K562 (cell line): ENCODE measurements at regions not wholly inside any gene's neighbourhood (a gene's known extent, or its start where the extent isn't known, plus 50 kb on each side); places are given as distances from the start of the nearest gene placed in this dataset.

ENCODE experiments used
- ATAC-seq: fragments of 200-7000 bp; cut with Tn5 transposase; 3 replicates; pipeline ENCODE4 v1.9.1; 2020; ENCODE audit warnings: moderate library complexity
- BruUV-seq: library from RNA; stranded (reverse); fragments of 400-500 nt; replicated peaks from 2 replicates; lab custom pipeline; 2021; lab: Mats Ljungman, UMichigan
- CTCF ChIA-PET: fragments of 300-600 bp; formaldehyde crosslinking; extraction: SDS; loops from one replicate; lab custom pipeline; 2021; ENCODE audit warnings: low intra/inter-chr PET ratio; lab: Yijun Ruan, JAX
- POLR2A ChIA-PET: fragments of 300-600, 350-650 bp; sonication (Branson Sonifier 250); formaldehyde crosslinking; extraction: SDS; loops from one replicate; lab custom pipeline; 2021; ENCODE audit warnings: antibody characterized with exemption, inconsistent platforms; lab: Yijun Ruan, JAX
- DNase-seq, 4 experiments: peaks; one replicate each; pipeline versions ENCODE4 v3.0.0 to v3.0.0-alpha.2; 2011 to 2018; ENCODE audit warnings: low spot score in 3 of 4, mixed read lengths in 3 of 4; ENCODE audit errors: extremely low read depth in 1 of 4
- FAIRE-seq: peaks from 2 replicates; lab custom pipeline; 2011; peaks lifted over from hg19 to GRCh38; lab: Jason Lieb, UNC
- H2AFZ ChIP-seq: 2 replicates; pipeline ENCODE4 v1.6.0; 2011; ENCODE audit warnings: low read depth, low read length, control low read depth, inconsistent platforms
- H3K27ac ChIP-seq: fragments of 200-600 bp; 3 replicates; pipeline ENCODE4 v1.8.0; 2011; ENCODE audit warnings: low read depth, mild to moderate bottlenecking, control low read depth, inconsistent platforms, low read length, moderate library complexity, mixed read lengths; ENCODE audit errors: extremely low read depth
- H3K27me3 ChIP-seq, 2 experiments: fragments of 300-600 bp in 1 of 2; 2 replicates in 1 of 2; 3 replicates in 1 of 2; pipeline versions ENCODE4 v1.6.0 to v1.8.0; 2011; ENCODE audit warnings: inconsistent platforms in 2 of 2, low read length in 2 of 2, mild to moderate bottlenecking in 1 of 2, mixed read lengths in 1 of 2, moderate library complexity in 1 of 2; ENCODE audit not compliant: control insufficient read depth in 2 of 2, insufficient read depth in 2 of 2
- H3K36me3 ChIP-seq: fragments of 300-600 bp; 3 replicates; pipeline ENCODE4 v1.8.0; 2011; ENCODE audit warnings: mild to moderate bottlenecking, low read length, inconsistent platforms; ENCODE audit not compliant: control insufficient read depth, insufficient read depth
- H3K4me1 ChIP-seq, 2 experiments: fragments of 200-600 bp in 1 of 2; replicated peaks in 1 of 2; 2 replicates in 1 of 2; 3 replicates in 1 of 2; pipeline versions ENCODE4 v1.5.1 to v1.8.0; 2011; ENCODE audit warnings: inconsistent platforms in 2 of 2, low read length in 2 of 2, mild to moderate bottlenecking in 1 of 2, mixed read lengths in 1 of 2, moderate library complexity in 1 of 2; ENCODE audit not compliant: control insufficient read depth in 2 of 2, insufficient read depth in 2 of 2
- H3K4me2 ChIP-seq: 2 replicates; pipeline ENCODE4 v1.6.1; 2011; ENCODE audit warnings: low read length, control low read depth, inconsistent platforms, mixed read lengths; ENCODE audit not compliant: insufficient read depth
- H3K4me3 ChIP-seq: fragments of 200-600 bp; sonication (generic), shearing (Covaris generic); 2 replicates; pipeline ENCODE4 v1.5.1; 2016; ENCODE audit warnings: control low read depth, inconsistent platforms
- H3K79me2 ChIP-seq: fragments of 200-600 bp; 3 replicates; pipeline ENCODE4 v1.8.0; 2011; ENCODE audit warnings: low read length, inconsistent platforms; ENCODE audit not compliant: control insufficient read depth, insufficient read depth
- H3K9ac ChIP-seq, 2 experiments: 2 replicates each; pipeline versions ENCODE4 v1.6.0 to v1.6.1; 2011; ENCODE audit warnings: low read depth in 2 of 2, low read length in 2 of 2, control low read depth in 1 of 2, inconsistent platforms in 1 of 2, mild to moderate bottlenecking in 1 of 2, mixed read lengths in 1 of 2; ENCODE audit not compliant: insufficient read depth in 1 of 2
- H3K9me1 ChIP-seq: one replicate; pipeline ENCODE4 v1.6.0; 2011; ENCODE audit warnings: inconsistent platforms, mild to moderate bottlenecking, low read length, moderate library complexity; ENCODE audit not compliant: control insufficient read depth, insufficient read depth
- H3K9me3 ChIP-seq: replicated peaks from 2 replicates; pipeline ENCODE4 v1.5.1; 2011; ENCODE audit warnings: low read depth, low read length, inconsistent platforms; ENCODE audit not compliant: control insufficient read depth, insufficient read depth
- H4K20me1 ChIP-seq: replicated peaks from 2 replicates; pipeline ENCODE4 v1.6.1; 2011; ENCODE audit warnings: low read length, inconsistent platforms, mixed read lengths; ENCODE audit not compliant: control insufficient read depth, insufficient read depth
- CEBPG ChIP-seq, 3 experiments: fragments of 200-800 bp in 1 of 3; sonication (Bioruptor generic) in 1 of 3; sonication (generic) in 1 of 3; formaldehyde crosslinking in 1 of 3; IDR thresholded peaks in 2 of 3; conservative IDR thresholded peaks in 1 of 3; 2 replicates each; pipeline versions ENCODE4 v1.6.1 to v1.8.0; 2016 to 2022; ENCODE audit warnings: missing compliant biosample characterization in 2 of 3, missing genetic modification characterization in 2 of 3, mild to moderate bottlenecking in 1 of 3, missing genetic modification reagents in 1 of 3
- NFATC3 ChIP-seq: fragments of 450-650 bp; IDR thresholded peaks from 2 replicates; pipeline ENCODE4 v1.6.1; 2017; ENCODE audit warnings: mild to moderate bottlenecking
- PHB ChIP-seq: fragments of 250-450 bp; sonication (Bioruptor Pico); IDR thresholded peaks from 2 replicates; pipeline ENCODE4 v1.5.0; 2021
- SPI1 ChIP-seq: IDR thresholded peaks from 2 replicates; pipeline ENCODE4 v1.6.1; 2011; ENCODE audit warnings: low read depth, low read length, control low read depth, borderline replicate concordance
- ZNF212 ChIP-seq: fragments of 450-650 bp; formaldehyde crosslinking; IDR thresholded peaks from 2 replicates; pipeline ENCODE4 v1.4.0; 2020; ENCODE audit warnings: mild to moderate bottlenecking
- WGBS: fragments of 100-300 bp; shearing (Covaris generic); methylation state at CpG from one replicate; pipeline ENCODE4 v1.1.6; 2016; ENCODE audit warnings: low coverage, mixed read lengths; ENCODE audit not compliant: insufficient coverage; ENCODE audit errors: missing lambda C conversion rate; 5-methylcytosine and 5-hydroxymethylcytosine counted together
- in situ Hi-C: fragments of 300-500 bp; cut with MboI; formaldehyde crosslinking; loops from 4 replicates; pipeline ENCODE4 v1.15.0; 2018; ENCODE audit warnings: inconsistent platforms, mixed read lengths
- intact Hi-C: fragments of 100-400 bp; cut with micrococcal nuclease; formaldehyde crosslinking; loops from 2 replicates; pipeline ENCODE4 v1.14.2; 2022
- TF ChIP-seq, protein P1 (sequence below): IDR thresholded peaks from 3 replicates; pipeline ENCODE4 v1.6.1; 2011; ENCODE audit warnings: borderline replicate concordance, mild to moderate bottlenecking; ENCODE audit not compliant: insufficient read length, insufficient read depth
- TF ChIP-seq, protein P2 (sequence below): IDR thresholded peaks from 3 replicates; pipeline ENCODE4 v1.6.1; 2011; ENCODE audit warnings: borderline replicate concordance, mild to moderate bottlenecking, moderate library complexity; ENCODE audit not compliant: insufficient read length; ENCODE audit errors: extremely low read depth
- TF ChIP-seq, protein P3 (sequence below): fragments of 450-650 bp; IDR thresholded peaks from 2 replicates; pipeline ENCODE4 v1.7.0; 2016; ENCODE audit warnings: borderline replicate concordance
- TF ChIP-seq, protein P4 (sequence below): fragments of 250-450 bp; sonication (Bioruptor Pico); IDR thresholded peaks from 2 replicates; pipeline ENCODE4 v1.8.0; 2022; ENCODE audit warnings: moderate library complexity, mild to moderate bottlenecking, inconsistent platforms

DNA sequence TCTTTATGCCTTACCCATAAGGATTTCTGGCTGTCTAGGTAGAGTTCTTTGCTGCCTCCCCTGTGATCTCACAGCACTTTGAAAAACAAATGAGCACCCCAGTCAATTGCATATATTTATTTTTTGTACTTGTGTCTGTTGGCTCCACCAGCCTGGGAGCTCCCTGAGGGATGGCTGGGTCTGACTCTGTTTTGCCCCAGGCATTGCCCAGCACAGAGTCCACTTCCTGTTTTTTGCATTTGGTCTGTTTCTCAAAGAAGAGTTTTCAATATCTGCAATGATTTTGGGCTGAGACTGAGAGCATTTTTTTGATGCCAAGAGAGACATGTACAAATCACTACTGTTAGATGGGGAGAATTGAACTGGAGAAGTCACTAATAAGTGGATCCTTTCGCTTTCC is 125.0 kb downstream of the FOXD2 start:
- Histone ChIP-seq H3K9me3 (no peaks in the 10 kb centered on the region), H3K4me1 (no peaks in the 10 kb centered on the region), H2AFZ (no peak overlapping the region), H4K20me1 (peaks cover 6% of the 10 kb centered on the region; the same call in 1 of the 2 replicates), H3K79me2 (no peaks in the 10 kb centered on the region), H3K4me2 (no peak overlapping the region), H3K27me3 (peaks cover 13 to 40% of the 10 kb centered on the region in 2 experiments), H3K9ac (no peak overlapping the region), H3K4me3 (no peak overlapping the region), H3K27ac (no peak overlapping the region), H3K9me1 (no peaks in the 10 kb centered on the region), H3K36me3 (no peaks in the 10 kb centered on the region)
- WGBS: 10% methylated on average over 1 of the region's 1 CpG
- no TSS peak for BruUV-seq
- intact Hi-C loops: no loop called here
- in situ Hi-C loops: no loop called here
- ChIA-PET POLR2A (no interaction called here), CTCF (no interaction called here)
- no peak for ATAC-seq
- DNase-seq: no peak
- TF ChIP-seq SPI1 (peak; percentile 89), PHB (CRISPR knock-in tag) (no peak)
- no peak for FAIRE-seq

DNA sequence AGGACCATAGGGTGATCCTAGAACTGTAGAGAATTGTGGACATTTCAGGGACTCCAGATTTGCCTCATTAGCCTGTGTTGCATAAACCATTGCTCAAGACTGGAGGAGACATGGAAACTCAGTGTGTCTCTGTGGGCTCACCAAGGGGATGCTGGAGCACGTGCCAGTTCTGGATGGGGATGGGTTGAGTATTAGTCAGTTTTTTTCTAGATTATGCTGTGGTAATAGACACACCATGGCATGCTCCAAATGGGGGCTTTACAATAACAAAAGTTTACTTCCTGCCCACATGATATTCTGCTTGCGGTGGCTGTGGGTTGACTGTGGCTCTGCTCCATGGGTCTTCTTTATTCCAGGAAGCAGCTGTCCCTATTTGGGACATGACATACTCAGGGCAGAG is 125.4 kb downstream of the FOXD2 start:
- intact Hi-C loops (no loop called here), in situ Hi-C loops (no loop called here)
- WGBS: 0% methylated on average over 2 of the region's 2 CpGs
- ATAC-seq: no peak
- Histone ChIP-seq H3K9ac (no peak overlapping the region), H3K27me3 (peaks cover 13 to 42% of the 10 kb centered on the region in 2 experiments), H3K4me3 (no peak overlapping the region), H4K20me1 (peaks cover 6% of the 10 kb centered on the region; the same call in 1 of the 2 replicates), H3K4me1 (no peaks in the 10 kb centered on the region), H3K9me1 (no peaks in the 10 kb centered on the region), H3K36me3 (no peaks in the 10 kb centered on the region), H3K4me2 (no peak overlapping the region), H2AFZ (no peak overlapping the region), H3K9me3 (no peaks in the 10 kb centered on the region), H3K27ac (no peak overlapping the region), H3K79me2 (no peaks in the 10 kb centered on the region)
- ChIA-PET POLR2A (no interaction called here), CTCF (no interaction called here)
- no peak for DNase-seq
- BruUV-seq: no TSS peak
- FAIRE-seq: no peak
- TF ChIP-seq ZNF212 (CRISPR knock-in tag): no peak
- TF ChIP-seq NFATC3: no peak
- no peak for TF ChIP-seq CEBPG (CRISPR knock-in tag; IDR thresholded peaks at IDR 0.05)
- no peak for TF ChIP-seq CEBPG (tag; conservative IDR thresholded peaks at IDR 0.05 in 1 of 2, IDR thresholded peaks at IDR 0.05 in 1 of 2)
- TF ChIP-seq, protein P1, sequence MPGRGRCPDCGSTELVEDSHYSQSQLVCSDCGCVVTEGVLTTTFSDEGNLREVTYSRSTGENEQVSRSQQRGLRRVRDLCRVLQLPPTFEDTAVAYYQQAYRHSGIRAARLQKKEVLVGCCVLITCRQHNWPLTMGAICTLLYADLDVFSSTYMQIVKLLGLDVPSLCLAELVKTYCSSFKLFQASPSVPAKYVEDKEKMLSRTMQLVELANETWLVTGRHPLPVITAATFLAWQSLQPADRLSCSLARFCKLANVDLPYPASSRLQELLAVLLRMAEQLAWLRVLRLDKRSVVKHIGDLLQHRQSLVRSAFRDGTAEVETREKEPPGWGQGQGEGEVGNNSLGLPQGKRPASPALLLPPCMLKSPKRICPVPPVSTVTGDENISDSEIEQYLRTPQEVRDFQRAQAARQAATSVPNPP: no peak
- TF ChIP-seq, protein P2, sequence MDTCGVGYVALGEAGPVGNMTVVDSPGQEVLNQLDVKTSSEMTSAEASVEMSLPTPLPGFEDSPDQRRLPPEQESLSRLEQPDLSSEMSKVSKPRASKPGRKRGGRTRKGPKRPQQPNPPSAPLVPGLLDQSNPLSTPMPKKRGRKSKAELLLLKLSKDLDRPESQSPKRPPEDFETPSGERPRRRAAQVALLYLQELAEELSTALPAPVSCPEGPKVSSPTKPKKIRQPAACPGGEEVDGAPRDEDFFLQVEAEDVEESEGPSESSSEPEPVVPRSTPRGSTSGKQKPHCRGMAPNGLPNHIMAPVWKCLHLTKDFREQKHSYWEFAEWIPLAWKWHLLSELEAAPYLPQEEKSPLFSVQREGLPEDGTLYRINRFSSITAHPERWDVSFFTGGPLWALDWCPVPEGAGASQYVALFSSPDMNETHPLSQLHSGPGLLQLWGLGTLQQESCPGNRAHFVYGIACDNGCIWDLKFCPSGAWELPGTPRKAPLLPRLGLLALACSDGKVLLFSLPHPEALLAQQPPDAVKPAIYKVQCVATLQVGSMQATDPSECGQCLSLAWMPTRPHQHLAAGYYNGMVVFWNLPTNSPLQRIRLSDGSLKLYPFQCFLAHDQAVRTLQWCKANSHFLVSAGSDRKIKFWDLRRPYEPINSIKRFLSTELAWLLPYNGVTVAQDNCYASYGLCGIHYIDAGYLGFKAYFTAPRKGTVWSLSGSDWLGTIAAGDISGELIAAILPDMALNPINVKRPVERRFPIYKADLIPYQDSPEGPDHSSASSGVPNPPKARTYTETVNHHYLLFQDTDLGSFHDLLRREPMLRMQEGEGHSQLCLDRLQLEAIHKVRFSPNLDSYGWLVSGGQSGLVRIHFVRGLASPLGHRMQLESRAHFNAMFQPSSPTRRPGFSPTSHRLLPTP: no peak
- TF ChIP-seq, protein P3, sequence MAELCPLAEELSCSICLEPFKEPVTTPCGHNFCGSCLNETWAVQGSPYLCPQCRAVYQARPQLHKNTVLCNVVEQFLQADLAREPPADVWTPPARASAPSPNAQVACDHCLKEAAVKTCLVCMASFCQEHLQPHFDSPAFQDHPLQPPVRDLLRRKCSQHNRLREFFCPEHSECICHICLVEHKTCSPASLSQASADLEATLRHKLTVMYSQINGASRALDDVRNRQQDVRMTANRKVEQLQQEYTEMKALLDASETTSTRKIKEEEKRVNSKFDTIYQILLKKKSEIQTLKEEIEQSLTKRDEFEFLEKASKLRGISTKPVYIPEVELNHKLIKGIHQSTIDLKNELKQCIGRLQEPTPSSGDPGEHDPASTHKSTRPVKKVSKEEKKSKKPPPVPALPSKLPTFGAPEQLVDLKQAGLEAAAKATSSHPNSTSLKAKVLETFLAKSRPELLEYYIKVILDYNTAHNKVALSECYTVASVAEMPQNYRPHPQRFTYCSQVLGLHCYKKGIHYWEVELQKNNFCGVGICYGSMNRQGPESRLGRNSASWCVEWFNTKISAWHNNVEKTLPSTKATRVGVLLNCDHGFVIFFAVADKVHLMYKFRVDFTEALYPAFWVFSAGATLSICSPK: no peak
- TF ChIP-seq, protein P4, sequence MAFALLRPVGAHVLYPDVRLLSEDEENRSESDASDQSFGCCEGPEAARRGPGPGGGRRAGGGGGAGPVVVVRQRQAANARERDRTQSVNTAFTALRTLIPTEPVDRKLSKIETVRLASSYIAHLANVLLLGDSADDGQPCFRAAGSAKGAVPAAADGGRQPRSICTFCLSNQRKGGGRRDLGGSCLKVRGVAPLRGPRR (CRISPR knock-in tag): no peak
